ENCODE measurements at regions not wholly inside any gene's neighbourhood (a gene's known extent, or its start where the extent isn't known, plus 50 kb on each side); places are given as distances from the start of the nearest gene placed in this dataset.

GRCh38 chr20:6886065-6886729 is 118.7 kb downstream of the BMP2 start:
- no peak for DNase-seq (ENCODE audit: low spot score)

- DNase-seq (ENCODE audit: low spot score) = no peak
These were observed 120.5 kb downstream of the BMP2 start for GRCh38 chr20:6887966-6888365.

GRCh38 chr20:6888736-6889395 is 121.4 kb downstream of the BMP2 start:
- DNase-seq (ENCODE audit: low spot score) = no peak

GRCh38 chr20:6892724-6893123 is 125.2 kb downstream of the BMP2 start:
- no peak for DNase-seq (ENCODE audit: low spot score)

- DNase-seq (ENCODE audit: low spot score) = no peak
These were observed 131.4 kb downstream of the BMP2 start for GRCh38 chr20:6898928-6899327.

- DNase-seq (ENCODE audit: low spot score) = no peak
These were observed 139.4 kb downstream of the BMP2 start for GRCh38 chr20:6906871-6907270.

- no peak for DNase-seq (ENCODE audit: low spot score)
These were observed 141.2 kb downstream of the BMP2 start for GRCh38 chr20:6908673-6909072.

GRCh38 chr20:6909608-6910007 is 142.1 kb downstream of the BMP2 start:
- no peak for DNase-seq (ENCODE audit: low spot score)

GRCh38 chr20:6914986-6915385 is 147.5 kb downstream of the BMP2 start:
- DNase-seq (ENCODE audit: low spot score) = no peak

GRCh38 chr20:6916938-6917337 is 149.5 kb downstream of the BMP2 start:
- no peak for DNase-seq (ENCODE audit: low spot score)

- DNase-seq (ENCODE audit: low spot score) = no peak
These were observed 152.4 kb downstream of the BMP2 start for GRCh38 chr20:6919792-6920468.

- DNase-seq (ENCODE audit: low spot score) = no peak
These were observed 153.6 kb downstream of the BMP2 start for GRCh38 chr20:6920991-6921613.

- DNase-seq (ENCODE audit: low spot score) = no peak
These were observed 154.4 kb downstream of the BMP2 start for GRCh38 chr20:6921717-6922386.

- no peak for DNase-seq (ENCODE audit: low spot score)
These were observed 157.2 kb downstream of the BMP2 start for GRCh38 chr20:6924681-6925080.

- no peak for DNase-seq (ENCODE audit: low spot score)
These were observed 158.3 kb downstream of the BMP2 start for GRCh38 chr20:6925744-6926278.

GRCh38 chr20:6940048-6940447 is 172.6 kb downstream of the BMP2 start:
- no peak for DNase-seq (ENCODE audit: low spot score)

- no peak for DNase-seq (ENCODE audit: low spot score)
These were observed 173.4 kb downstream of the BMP2 start for GRCh38 chr20:6940876-6941275.

GRCh38 chr20:6941571-6941970 is 174.1 kb downstream of the BMP2 start:
- no peak for DNase-seq (ENCODE audit: low spot score)

- no peak for DNase-seq (ENCODE audit: low spot score)
These were observed 174.8 kb downstream of the BMP2 start for GRCh38 chr20:6942266-6942665.

- no peak for DNase-seq (ENCODE audit: low spot score)
These were observed 176.8 kb downstream of the BMP2 start for GRCh38 chr20:6944292-6944691.

- DNase-seq (ENCODE audit: low spot score) = no peak
These were observed 186.1 kb downstream of the BMP2 start for GRCh38 chr20:6953611-6954010.

GRCh38 chr20:6954219-6954618 is 186.7 kb downstream of the BMP2 start:
- no peak for DNase-seq (ENCODE audit: low spot score)

All from mucosa of gallbladder (tissue), 1 donor.